ENCODE measurements at regions not wholly inside any gene's neighbourhood (a gene's known extent, or its start where the extent isn't known, plus 50 kb on each side); places are given as distances from the start of the nearest gene placed in this dataset.

GRCh38 chr13:76439546-76439945 is 446.7 kb downstream of the KCTD12 start:
- no peak for TF ChIP-seq CTCF (IDR thresholded peaks at IDR 0.05; ENCODE audit: low read depth, low read length)
- no peak for TF ChIP-seq POLR2A (IDR thresholded peaks at IDR 0.05; ENCODE audit: extremely low read depth, insufficient read length)
- TF ChIP-seq, protein P1, sequence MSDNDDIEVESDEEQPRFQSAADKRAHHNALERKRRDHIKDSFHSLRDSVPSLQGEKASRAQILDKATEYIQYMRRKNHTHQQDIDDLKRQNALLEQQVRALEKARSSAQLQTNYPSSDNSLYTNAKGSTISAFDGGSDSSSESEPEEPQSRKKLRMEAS (IDR thresholded peaks at IDR 0.05; ENCODE audit: low read depth, low read length): no peak
- TF ChIP-seq MYC (IDR thresholded peaks at IDR 0.05; ENCODE audit: low read depth, low read length): no peak
